Prostate gland (tissue), 2 donors: ENCODE measurements at regions not wholly inside any gene's neighbourhood (a gene's known extent, or its start where the extent isn't known, plus 50 kb on each side); places are given as distances from the start of the nearest gene placed in this dataset.
"Not testable (repeated sequence)": the region's sequence is repeated elsewhere in the genome, so short reads cannot be mapped to it uniquely, and the experiment has no call there.

Experiments
- DNase-seq: peaks from one replicate; pipeline ENCODE4 v3.0.0-alpha.2; 2019; ENCODE audit warnings: low spot score
- H3K27ac ChIP-seq, 2 donors: fragments of 200-600 bp; sonication (generic); 2 replicates each; pipeline ENCODE4 v1.5.1; 2017 to 2019
- H3K27me3 ChIP-seq: fragments of 200-600 bp; sonication (generic); replicated peaks from 2 replicates; pipeline ENCODE4 v1.5.1; 2019; ENCODE audit not compliant: insufficient read depth
- H3K36me3 ChIP-seq, 2 donors: fragments of 200-600 bp; sonication (generic); 1 replicate in 1 of 2; 2 replicates in 1 of 2; pipeline versions ENCODE4 v1.5.1 to v1.8.1; 2017 to 2019
- H3K4me1 ChIP-seq: fragments of 200-600 bp; sonication (generic); replicated peaks from 2 replicates; pipeline ENCODE4 v1.5.1; 2019
- H3K4me3 ChIP-seq, 2 donors: fragments of 200-600 bp; sonication (generic); 2 replicates each; pipeline ENCODE4 v1.5.1; 2017 to 2019
- H3K9me3 ChIP-seq: fragments of 200-600 bp; sonication (generic); 2 replicates; pipeline ENCODE4 v1.5.1; 2017
- POLR2A ChIP-seq: fragments of 450-650 bp; IDR thresholded peaks from one replicate; pipeline ENCODE4 v1.6.1; 2016; ENCODE audit warnings: antibody characterized with exemption, mild to moderate bottlenecking
- POLR2AphosphoS5 ChIP-seq: sonication (generic); formaldehyde crosslinking; IDR thresholded peaks from one replicate; pipeline ENCODE4 v1.6.1; 2017; ENCODE audit warnings: antibody characterized with exemption
- WGBS: methylation state at CpG from one replicate; pipeline ENCODE4 v1.1.5; 2018; 5-methylcytosine and 5-hydroxymethylcytosine counted together
- intact Hi-C: fragments of 100-400 bp; cut with DNase I; formaldehyde crosslinking; loops from one replicate; pipeline ENCODE4 v1.14.2; 2022
- TF ChIP-seq, protein P1 (sequence below), 4 experiments: fragments of 200-600 bp in 2 of 4; fragments of 450-650 bp in 2 of 4; sonication (generic) in 2 of 4; IDR thresholded peaks; 1 replicate in 3 of 4; 2 replicates in 1 of 4; pipeline ENCODE4 v1.5.1; 2016 to 2019; ENCODE audit warnings: antibody characterized with exemption in 4 of 4, mild to moderate bottlenecking in 2 of 4, moderate library complexity in 2 of 4

GRCh38 chr6:11931296-11932035 is 80.6 kb upstream of the HIVEP1 start:
- DNase-seq, result no peak
- H3K27me3 ChIP-seq, result no peaks in the 10 kb centered on the region
- H3K4me1 ChIP-seq, result no peaks in the 10 kb centered on the region
- no peaks in the 10 kb centered on the region for H3K9me3 ChIP-seq
- no peak overlapping the region for H3K27ac ChIP-seq
- 93% methylated on average over 10 of the region's 10 CpGs for WGBS
- H3K4me3 ChIP-seq, result no peak overlapping the region
- no peaks in the 10 kb centered on the region for H3K36me3 ChIP-seq
- intact Hi-C loops, result no loop called here
- TF ChIP-seq POLR2AphosphoS5, result no peak
- TF ChIP-seq POLR2A, result no peak
- TF ChIP-seq, protein P1, sequence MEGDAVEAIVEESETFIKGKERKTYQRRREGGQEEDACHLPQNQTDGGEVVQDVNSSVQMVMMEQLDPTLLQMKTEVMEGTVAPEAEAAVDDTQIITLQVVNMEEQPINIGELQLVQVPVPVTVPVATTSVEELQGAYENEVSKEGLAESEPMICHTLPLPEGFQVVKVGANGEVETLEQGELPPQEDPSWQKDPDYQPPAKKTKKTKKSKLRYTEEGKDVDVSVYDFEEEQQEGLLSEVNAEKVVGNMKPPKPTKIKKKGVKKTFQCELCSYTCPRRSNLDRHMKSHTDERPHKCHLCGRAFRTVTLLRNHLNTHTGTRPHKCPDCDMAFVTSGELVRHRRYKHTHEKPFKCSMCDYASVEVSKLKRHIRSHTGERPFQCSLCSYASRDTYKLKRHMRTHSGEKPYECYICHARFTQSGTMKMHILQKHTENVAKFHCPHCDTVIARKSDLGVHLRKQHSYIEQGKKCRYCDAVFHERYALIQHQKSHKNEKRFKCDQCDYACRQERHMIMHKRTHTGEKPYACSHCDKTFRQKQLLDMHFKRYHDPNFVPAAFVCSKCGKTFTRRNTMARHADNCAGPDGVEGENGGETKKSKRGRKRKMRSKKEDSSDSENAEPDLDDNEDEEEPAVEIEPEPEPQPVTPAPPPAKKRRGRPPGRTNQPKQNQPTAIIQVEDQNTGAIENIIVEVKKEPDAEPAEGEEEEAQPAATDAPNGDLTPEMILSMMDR (IDR thresholded peaks at IDR 0.05), result no peak

DNA sequence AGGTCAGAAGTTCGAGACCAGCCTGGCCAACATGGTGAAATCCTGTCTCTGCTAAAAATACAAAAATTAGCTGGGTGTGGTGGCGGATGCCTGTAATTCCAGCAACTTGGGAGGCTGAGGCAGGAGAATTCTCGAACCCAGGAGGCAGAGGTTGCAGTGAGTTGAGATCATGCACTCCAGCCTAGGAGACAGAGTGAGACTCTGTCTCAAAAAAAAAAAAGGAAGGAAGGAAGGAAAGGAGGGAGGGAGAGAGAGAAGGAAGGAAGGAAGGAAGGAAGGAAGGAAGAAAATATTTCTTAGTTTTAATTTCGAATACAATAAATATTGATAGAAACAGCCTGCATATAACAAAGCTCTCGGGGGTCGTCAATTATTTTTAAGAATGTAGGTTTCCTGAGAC is 81.3 kb upstream of the HIVEP1 start:
- H3K4me1 ChIP-seq, intact Hi-C loops, DNase-seq, H3K9me3 ChIP-seq, H3K27me3 ChIP-seq, H3K4me3 ChIP-seq, H3K36me3 ChIP-seq, H3K27ac ChIP-seq: not testable (repeated sequence)
- 95% methylated on average over 6 of the region's 6 CpGs for WGBS

GRCh38 chr6:11930240-11930639 is 81.9 kb upstream of the HIVEP1 start:
- Histone ChIP-seq H3K27me3 (no peaks in the 10 kb centered on the region), H3K4me1 (no peaks in the 10 kb centered on the region), H3K27ac (no peak overlapping the region), H3K9me3 (no peaks in the 10 kb centered on the region), H3K4me3 (no peak overlapping the region), H3K36me3 (no peaks in the 10 kb centered on the region)
- TF ChIP-seq POLR2AphosphoS5 (no peak), POLR2A (no peak)
- TF ChIP-seq, protein P1 (IDR thresholded peaks at IDR 0.05), result no peak
- intact Hi-C loops, result no loop called here
- DNase-seq, result no peak
- WGBS, result 72% methylated on average over 2 of the region's 2 CpGs

DNA sequence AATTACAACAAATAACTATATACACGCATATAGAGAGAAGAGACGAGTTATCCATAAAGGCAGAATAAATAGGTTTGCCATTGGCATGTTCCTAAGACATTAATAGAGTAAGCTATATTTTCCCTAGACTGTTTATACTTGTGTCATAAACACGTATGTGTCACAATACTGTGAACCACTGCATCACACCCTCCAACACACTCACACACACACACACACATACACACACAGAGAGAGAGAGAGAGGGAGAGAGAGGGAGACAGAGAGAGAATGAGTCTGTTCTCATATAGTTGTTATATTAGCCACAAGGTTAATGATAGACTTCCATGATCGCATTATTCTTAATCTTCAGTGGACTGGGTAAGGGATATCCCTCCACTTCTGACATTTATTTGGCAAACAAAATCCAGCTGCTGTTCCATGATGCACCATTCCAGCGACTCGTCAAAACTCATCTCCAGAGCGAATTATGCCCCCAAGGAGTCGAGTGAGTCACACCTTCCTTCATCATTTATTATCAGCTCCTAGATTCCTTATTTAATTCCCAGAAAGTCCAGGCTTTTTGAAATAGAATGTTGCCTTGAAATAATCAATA is 82.8 kb upstream of the HIVEP1 start:
- no peak for TF ChIP-seq POLR2AphosphoS5
- TF ChIP-seq, protein P1 (IDR thresholded peaks at IDR 0.05), result no peak
- TF ChIP-seq POLR2A, result no peak
- intact Hi-C loops, result no loop called here
- 84% methylated on average over 8 of the region's 8 CpGs for WGBS

GRCh38 chr6:11926594-11927407 is 85.3 kb upstream of the HIVEP1 start:
- WGBS, result 90% methylated on average over 2 of the region's 2 CpGs
- Histone ChIP-seq H3K27ac (no peak overlapping the region), H3K9me3 (no peaks in the 10 kb centered on the region), H3K4me1 (no peaks in the 10 kb centered on the region), H3K36me3 (no peaks in the 10 kb centered on the region), H3K4me3 (no peak overlapping the region), H3K27me3 (no peaks in the 10 kb centered on the region)
- DNase-seq, result no peak
- intact Hi-C loops, result no loop called here
- TF ChIP-seq POLR2AphosphoS5, result no peak
- TF ChIP-seq, protein P1 (IDR thresholded peaks at IDR 0.05), result no peak
- no peak for TF ChIP-seq POLR2A

More for the DNA sequence above, 82.8 kb upstream of the HIVEP1 start:
- Histone ChIP-seq H3K4me1 (no peaks in the 10 kb centered on the region), H3K9me3 (no peaks in the 10 kb centered on the region), H3K4me3 (no peak overlapping the region), H3K36me3 (no peaks in the 10 kb centered on the region), H3K27me3 (no peaks in the 10 kb centered on the region), H3K27ac (no peak overlapping the region)
- DNase-seq, result no peak
